Vagina (tissue), 2 donors: ENCODE measurements at regions not wholly inside any gene's neighbourhood (a gene's known extent, or its start where the extent isn't known, plus 50 kb on each side); places are given as distances from the start of the nearest gene placed in this dataset.

ENCODE experiments used
- DNase-seq, 2 donors: peaks; one replicate each; pipeline ENCODE4 v3.0.0-alpha.2; 2017; ENCODE audit errors: extremely low spot score in 2 of 2
- H3K27ac ChIP-seq: fragments of 200-600 bp; sonication (generic); one replicate; pipeline ENCODE4 v1.5.1; 2019
- H3K27me3 ChIP-seq: fragments of 200-600 bp; sonication (generic); one replicate; pipeline ENCODE4 v1.5.1; 2019
- H3K36me3 ChIP-seq, 2 donors: fragments of 200-600 bp; sonication (generic); one replicate each; pipeline ENCODE4 v1.5.1; 2017 to 2019
- H3K4me1 ChIP-seq: fragments of 200-600 bp; sonication (generic); one replicate; pipeline ENCODE4 v1.5.1; 2019
- H3K4me3 ChIP-seq, 2 donors: fragments of 200-600 bp; sonication (generic); 1 replicate in 1 of 2; 2 replicates in 1 of 2; pipeline ENCODE4 v1.5.1; 2016 to 2019
- H3K9me3 ChIP-seq: fragments of 200-600 bp; sonication (generic); one replicate; pipeline ENCODE4 v1.5.1; 2019
- POLR2A ChIP-seq, 2 donors: fragments of 450-650 bp; IDR thresholded peaks; one replicate each; pipeline ENCODE4 v1.6.1; 2017; ENCODE audit warnings: antibody characterized with exemption in 2 of 2, mild to moderate bottlenecking in 2 of 2, moderate library complexity in 2 of 2
- POLR2AphosphoS5 ChIP-seq, 2 donors: sonication (generic); formaldehyde crosslinking; IDR thresholded peaks; one replicate each; pipeline ENCODE4 v1.9.0; 2017; ENCODE audit warnings: antibody characterized with exemption in 2 of 2, mild to moderate bottlenecking in 2 of 2, low read depth in 1 of 2; ENCODE audit not compliant: insufficient read depth in 1 of 2
- intact Hi-C: fragments of 100-400 bp; cut with DNase I; formaldehyde crosslinking; loops from one replicate; pipeline ENCODE4 v1.15.1; 2023
- TF ChIP-seq, protein P1 (sequence below), 3 experiments: fragments of 450-650 bp in 2 of 3; fragments of 200-600 bp in 1 of 3; sonication (generic) in 1 of 3; IDR thresholded peaks; one replicate each; pipeline ENCODE4 v1.5.1; 2017 to 2019; ENCODE audit warnings: antibody characterized with exemption in 3 of 3, mild to moderate bottlenecking in 2 of 3, moderate library complexity in 2 of 3

DNA sequence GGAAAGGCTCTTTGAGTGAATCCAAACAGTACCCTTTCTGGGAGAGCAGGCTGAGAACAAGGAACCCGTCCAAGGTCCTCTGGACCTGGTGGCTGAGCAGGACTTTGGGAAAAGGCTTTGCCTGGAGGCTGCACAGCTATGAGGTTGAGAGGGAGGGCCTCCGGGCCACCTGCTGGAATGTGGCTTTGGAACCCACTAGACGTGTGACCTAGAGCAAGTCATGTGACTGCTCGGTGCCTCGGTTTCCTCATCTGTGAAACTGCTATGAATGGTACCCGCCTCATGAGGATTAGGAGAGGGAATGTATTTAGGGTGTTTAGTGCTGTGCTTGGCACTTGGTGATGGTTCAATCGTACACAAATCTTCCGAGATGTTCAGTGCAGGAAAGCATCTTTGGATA, 50.4 kb downstream of the HAPSTR1 start:
- H3K27me3 ChIP-seq, result no peaks in the 10 kb centered on the region
- no peak overlapping the region for H3K27ac ChIP-seq
- TF ChIP-seq, protein P1, sequence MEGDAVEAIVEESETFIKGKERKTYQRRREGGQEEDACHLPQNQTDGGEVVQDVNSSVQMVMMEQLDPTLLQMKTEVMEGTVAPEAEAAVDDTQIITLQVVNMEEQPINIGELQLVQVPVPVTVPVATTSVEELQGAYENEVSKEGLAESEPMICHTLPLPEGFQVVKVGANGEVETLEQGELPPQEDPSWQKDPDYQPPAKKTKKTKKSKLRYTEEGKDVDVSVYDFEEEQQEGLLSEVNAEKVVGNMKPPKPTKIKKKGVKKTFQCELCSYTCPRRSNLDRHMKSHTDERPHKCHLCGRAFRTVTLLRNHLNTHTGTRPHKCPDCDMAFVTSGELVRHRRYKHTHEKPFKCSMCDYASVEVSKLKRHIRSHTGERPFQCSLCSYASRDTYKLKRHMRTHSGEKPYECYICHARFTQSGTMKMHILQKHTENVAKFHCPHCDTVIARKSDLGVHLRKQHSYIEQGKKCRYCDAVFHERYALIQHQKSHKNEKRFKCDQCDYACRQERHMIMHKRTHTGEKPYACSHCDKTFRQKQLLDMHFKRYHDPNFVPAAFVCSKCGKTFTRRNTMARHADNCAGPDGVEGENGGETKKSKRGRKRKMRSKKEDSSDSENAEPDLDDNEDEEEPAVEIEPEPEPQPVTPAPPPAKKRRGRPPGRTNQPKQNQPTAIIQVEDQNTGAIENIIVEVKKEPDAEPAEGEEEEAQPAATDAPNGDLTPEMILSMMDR (IDR thresholded peaks at IDR 0.05), result no peak
- TF ChIP-seq POLR2AphosphoS5 (IDR thresholded peaks at IDR 0.05; ENCODE audit: insufficient read depth in 1 of 2, low read depth in 1 of 2) (no peak), POLR2A (IDR thresholded peaks at IDR 0.05) (no peak)
- no peaks in the 10 kb centered on the region for H3K36me3 ChIP-seq
- H3K9me3 ChIP-seq, result no peaks in the 10 kb centered on the region
- no peak overlapping the region for H3K4me3 ChIP-seq
- DNase-seq, result no peak
- intact Hi-C loops, result no loop called here
- peaks cover 9% of the 10 kb centered on the region for H3K4me1 ChIP-seq

DNA sequence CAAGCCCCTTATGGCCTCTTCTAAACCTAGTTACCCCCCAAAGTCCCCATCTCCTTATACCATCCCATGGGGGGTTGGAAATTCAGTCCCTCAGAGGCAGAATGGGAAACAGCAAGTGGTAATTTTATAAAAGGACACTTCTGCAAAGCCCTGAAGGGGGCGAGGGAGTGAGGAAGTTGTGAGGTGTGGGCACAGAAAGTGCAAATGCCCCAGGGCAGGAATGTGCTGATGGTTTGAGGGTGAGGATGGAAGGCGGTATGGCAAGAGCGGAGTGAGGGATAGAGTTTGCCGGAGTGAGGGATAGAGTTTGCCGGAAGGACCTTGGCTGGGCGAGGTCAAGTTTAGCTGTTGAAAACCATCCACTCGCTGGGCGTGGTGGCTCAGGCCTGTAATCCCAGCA, 52.7 kb downstream of the HAPSTR1 start:
- intact Hi-C loops, result no loop called here
- Histone ChIP-seq H3K27ac (no peak overlapping the region), H3K4me1 (peaks cover 3% of the 10 kb centered on the region), H3K27me3 (no peaks in the 10 kb centered on the region), H3K9me3 (no peaks in the 10 kb centered on the region), H3K36me3 (no peaks in the 10 kb centered on the region), H3K4me3 (no peak overlapping the region)
- DNase-seq, result no peak
- TF ChIP-seq POLR2A (IDR thresholded peaks at IDR 0.05) (no peak), POLR2AphosphoS5 (IDR thresholded peaks at IDR 0.05; ENCODE audit: insufficient read depth in 1 of 2, low read depth in 1 of 2) (no peak)
- TF ChIP-seq, protein P1 (IDR thresholded peaks at IDR 0.05), result no peak

DNA sequence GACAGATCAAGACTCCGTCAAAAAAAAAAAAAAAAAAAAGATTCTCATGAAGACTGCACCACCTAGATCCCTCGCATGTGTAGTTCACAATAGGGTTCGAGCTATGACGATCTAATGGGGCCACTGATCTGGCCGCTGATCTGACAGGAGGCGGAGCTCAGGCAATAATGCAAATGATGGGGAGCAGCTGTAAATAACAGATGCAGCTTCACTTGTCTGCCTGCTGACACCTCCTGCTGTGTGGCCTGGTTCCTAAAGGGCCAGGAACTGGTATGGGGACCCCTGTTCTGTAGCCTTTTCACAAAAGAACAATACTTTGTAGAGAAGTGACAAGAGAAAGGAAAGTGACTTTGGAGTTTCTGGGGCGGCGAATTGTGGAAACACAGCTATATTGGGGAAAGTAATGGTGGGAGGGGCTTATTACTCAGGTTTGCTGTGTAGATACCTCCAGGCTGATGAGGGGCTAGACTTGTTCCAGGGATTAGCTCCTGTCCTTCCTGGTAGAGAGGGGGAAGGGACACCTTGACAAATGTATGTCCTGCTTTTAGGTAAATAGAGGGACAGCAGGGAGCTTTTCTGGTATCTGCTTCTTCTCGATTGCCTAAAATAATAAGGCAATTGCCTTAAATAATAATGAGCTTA, 57.1 kb downstream of the HAPSTR1 start:
- no peaks in the 10 kb centered on the region for H3K9me3 ChIP-seq
- H3K27me3 ChIP-seq, result no peaks in the 10 kb centered on the region
- DNase-seq, result no peak
- intact Hi-C loops, result no loop called here
- no peaks in the 10 kb centered on the region for H3K36me3 ChIP-seq
- no peak overlapping the region for H3K27ac ChIP-seq
- TF ChIP-seq POLR2A (IDR thresholded peaks at IDR 0.05) (no peak), POLR2AphosphoS5 (IDR thresholded peaks at IDR 0.05; ENCODE audit: insufficient read depth in 1 of 2, low read depth in 1 of 2) (no peak)
- TF ChIP-seq, protein P1 (IDR thresholded peaks at IDR 0.05), result no peak
- no peaks in the 10 kb centered on the region for H3K4me1 ChIP-seq
- H3K4me3 ChIP-seq, result no peak overlapping the region

DNA sequence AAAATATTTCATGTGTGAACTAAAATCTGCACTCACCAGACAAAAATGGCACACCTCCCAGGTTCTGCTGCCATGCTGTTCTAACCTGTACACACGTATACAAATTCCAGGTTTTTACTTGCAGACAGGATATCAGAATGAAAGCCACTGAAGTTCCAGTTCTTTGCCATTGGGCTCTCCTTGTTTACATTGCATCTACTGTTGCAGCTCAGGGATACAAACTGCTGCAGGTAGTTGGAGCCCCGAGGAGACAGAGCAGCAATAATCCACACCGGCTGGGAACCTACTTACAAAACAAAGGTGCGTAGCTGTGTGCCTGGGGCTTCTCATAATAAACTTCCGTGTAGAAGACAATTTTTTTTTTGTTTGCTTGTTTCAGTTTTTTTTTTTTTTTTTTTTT, 59.6 kb downstream of the HAPSTR1 start:
- H3K4me1 ChIP-seq, result no peaks in the 10 kb centered on the region
- no peak for DNase-seq
- no peaks in the 10 kb centered on the region for H3K36me3 ChIP-seq
- no peaks in the 10 kb centered on the region for H3K27me3 ChIP-seq
- TF ChIP-seq POLR2AphosphoS5 (IDR thresholded peaks at IDR 0.05; ENCODE audit: insufficient read depth in 1 of 2, low read depth in 1 of 2), result no peak
- TF ChIP-seq, protein P1 (IDR thresholded peaks at IDR 0.05), result no peak
- no peak for TF ChIP-seq POLR2A (IDR thresholded peaks at IDR 0.05)
- H3K27ac ChIP-seq, result no peak overlapping the region
- intact Hi-C loops, result no loop called here
- H3K9me3 ChIP-seq, result no peaks in the 10 kb centered on the region
- H3K4me3 ChIP-seq, result no peak overlapping the region

DNA sequence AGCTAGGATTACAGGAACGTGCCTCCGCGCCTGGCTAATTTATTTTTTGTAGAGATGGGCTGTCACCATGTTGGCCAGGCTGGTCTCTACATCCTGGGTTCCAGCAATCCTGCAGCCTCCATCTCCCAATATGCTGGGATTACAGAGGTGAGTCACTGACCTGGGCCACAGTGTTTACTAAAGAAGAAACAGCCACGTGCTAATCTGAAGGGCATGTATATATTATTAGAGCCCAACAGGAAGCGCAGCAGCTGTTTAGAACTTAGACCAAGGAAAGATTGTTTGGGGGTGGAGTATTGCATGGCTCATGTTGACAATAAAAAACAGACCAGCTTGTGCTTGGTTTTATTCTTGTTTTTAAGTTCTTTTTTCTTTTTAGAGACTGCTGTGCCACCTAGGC, 60.2 kb downstream of the HAPSTR1 start:
- no peak overlapping the region for H3K4me3 ChIP-seq
- no peaks in the 10 kb centered on the region for H3K4me1 ChIP-seq
- H3K27me3 ChIP-seq, result no peaks in the 10 kb centered on the region
- no peak overlapping the region for H3K27ac ChIP-seq
- no peak for DNase-seq
- no peaks in the 10 kb centered on the region for H3K36me3 ChIP-seq
- TF ChIP-seq, protein P1 (IDR thresholded peaks at IDR 0.05), result no peak
- TF ChIP-seq POLR2AphosphoS5 (IDR thresholded peaks at IDR 0.05; ENCODE audit: insufficient read depth in 1 of 2, low read depth in 1 of 2), result no peak
- intact Hi-C loops, result no loop called here
- H3K9me3 ChIP-seq, result no peaks in the 10 kb centered on the region
